GM21360 (cell line): ENCODE measurements at regions not wholly inside any gene's neighbourhood (a gene's known extent, or its start where the extent isn't known, plus 50 kb on each side); places are given as distances from the start of the nearest gene placed in this dataset.
"Not testable (repeated sequence)": the region's sequence is repeated elsewhere in the genome, so short reads cannot be mapped to it uniquely, and the experiment has no call there.

ENCODE experiments used
- ATAC-seq: cut with Tn5 transposase; IDR thresholded peaks from one replicate; pipeline ENCODE4 v1.9.1; 2021; ENCODE audit warnings: mild to moderate bottlenecking, moderate library complexity; ENCODE audit not compliant: unreplicated experiment

GRCh38 chr1:144516172-144516571 is 54.7 kb upstream of the NBPF15 start:
- not testable (repeated sequence) for ATAC-seq

- ATAC-seq = not testable (repeated sequence)
Measured at GRCh38 chr1:144516906-144517305, 55.4 kb upstream of the NBPF15 start.

GRCh38 chr1:144518439-144518838 is 57.0 kb upstream of the NBPF15 start:
- not testable (repeated sequence) for ATAC-seq

- not testable (repeated sequence) for ATAC-seq
Measured at GRCh38 chr1:144519528-144520189, 58.2 kb upstream of the NBPF15 start.

GRCh38 chr1:144523661-144524407 is 62.4 kb upstream of the NBPF15 start:
- ATAC-seq = peak; percentile 88

GRCh38 chr1:144532156-144532607 is 60.5 kb upstream of the PPIAL4F start:
- ATAC-seq = not testable (repeated sequence)

GRCh38 chr1:144533480-144533879 is 59.2 kb upstream of the PPIAL4F start:
- ATAC-seq = not testable (repeated sequence)

GRCh38 chr1:144534286-144534685 is 58.4 kb upstream of the PPIAL4F start:
- not testable (repeated sequence) for ATAC-seq

- not testable (repeated sequence) for ATAC-seq
Measured at GRCh38 chr1:144536677-144537076, 56.0 kb upstream of the PPIAL4F start.

GRCh38 chr1:144537234-144537633 is 55.5 kb upstream of the PPIAL4F start:
- ATAC-seq = not testable (repeated sequence)

GRCh38 chr1:144538736-144539135 is 54.0 kb upstream of the PPIAL4F start:
- ATAC-seq = not testable (repeated sequence)

GRCh38 chr1:144539191-144539960 is 53.3 kb upstream of the PPIAL4F start:
- ATAC-seq = not testable (repeated sequence)
